HepG2 (cell line): ENCODE measurements at regions not wholly inside any gene's neighbourhood (a gene's known extent, or its start where the extent isn't known, plus 50 kb on each side); places are given as distances from the start of the nearest gene placed in this dataset.

ENCODE experiments used
- ATAC-seq: fragments of 200-7000 bp; cut with Tn5 transposase; 3 replicates; pipeline ENCODE4 v1.9.1; 2020; ENCODE audit warnings: mild to moderate bottlenecking, moderate library complexity
- BruUV-seq: library from RNA; stranded (reverse); fragments of 400-500 nt; replicated peaks from 2 replicates; lab custom pipeline; 2021; lab: Mats Ljungman, UMichigan
- CTCF ChIA-PET: fragments of 300-600 bp; formaldehyde crosslinking; extraction: SDS; loops from one replicate; lab custom pipeline; 2021; ENCODE audit warnings: low total read pairs, inconsistent platforms, low intra/inter-chr PET ratio; lab: Yijun Ruan, JAX
- POLR2A ChIA-PET: fragments of 350-600 bp; sonication (Branson Sonifier 250); formaldehyde crosslinking; loops from one replicate; lab custom pipeline; 2020; ENCODE audit warnings: antibody characterized with exemption, inconsistent platforms; lab: Yijun Ruan, JAX
- DNase-seq: peaks from one replicate; pipeline ENCODE4 v3.0.0-alpha.2; 2015; ENCODE audit warnings: low spot score
- FAIRE-seq: peaks from 3 replicates; lab custom pipeline; 2011; peaks lifted over from hg19 to GRCh38; lab: Jason Lieb, UNC
- H2AFZ ChIP-seq: one replicate; pipeline ENCODE4 v1.6.1; 2011; ENCODE audit warnings: low read length, inconsistent platforms
- H3K27ac ChIP-seq: fragments of 300-600 bp; 3 replicates; pipeline ENCODE4 v1.8.0; 2011; ENCODE audit warnings: mixed run types, mild to moderate bottlenecking, mixed read lengths, low read length, inconsistent platforms; ENCODE audit not compliant: insufficient read depth; ENCODE audit errors: extremely low read length
- H3K27me3 ChIP-seq, 2 experiments: fragments of 200-600 bp in 1 of 2; 2 replicates in 1 of 2; 3 replicates in 1 of 2; pipeline versions ENCODE4 v1.6.0 to v1.8.0; 2011; ENCODE audit warnings: low read length in 2 of 2, mild to moderate bottlenecking in 2 of 2, moderate library complexity in 2 of 2, inconsistent platforms in 1 of 2; ENCODE audit not compliant: insufficient read depth in 2 of 2, control insufficient read depth in 1 of 2
- H3K36me3 ChIP-seq, 2 experiments: fragments of 200-600 bp in 1 of 2; replicated peaks in 1 of 2; 2 replicates in 1 of 2; 3 replicates in 1 of 2; pipeline versions ENCODE4 v1.5.1 to v1.8.0; 2011; ENCODE audit warnings: low read length in 2 of 2, inconsistent platforms in 1 of 2; ENCODE audit not compliant: insufficient read depth in 2 of 2, control insufficient read depth in 1 of 2
- H3K4me1 ChIP-seq: 2 replicates; pipeline ENCODE4 v1.5.1; 2012; ENCODE audit warnings: low read length, inconsistent platforms; ENCODE audit not compliant: insufficient read depth
- H3K4me2 ChIP-seq: 2 replicates; pipeline ENCODE4 v1.6.0; 2011; ENCODE audit warnings: low read depth, low read length, inconsistent platforms
- H3K4me3 ChIP-seq, 3 experiments: fragments of 200-600 bp in 1 of 3; sonication (generic), shearing (Covaris generic) in 1 of 3; replicated peaks in 1 of 3; 2 replicates each; pipeline ENCODE4 v1.5.1; 2011 to 2016; ENCODE audit warnings: low read length in 3 of 3, inconsistent platforms in 2 of 3, low read depth in 2 of 3, mild to moderate bottlenecking in 2 of 3, control low read depth in 1 of 3, mixed read lengths in 1 of 3; ENCODE audit not compliant: insufficient read depth in 1 of 3
- H3K79me2 ChIP-seq: one replicate; pipeline ENCODE4 v1.6.1; 2011; ENCODE audit warnings: low read length, inconsistent platforms; ENCODE audit not compliant: insufficient read depth
- H3K9ac ChIP-seq: 2 replicates; pipeline ENCODE4 v1.6.0; 2011; ENCODE audit warnings: mild to moderate bottlenecking, low read depth, low read length, inconsistent platforms; ENCODE audit not compliant: insufficient read depth
- H3K9me3 ChIP-seq: 2 replicates; pipeline ENCODE4 v1.5.1; 2012; ENCODE audit warnings: mild to moderate bottlenecking, low read length
- H4K20me1 ChIP-seq: 2 replicates; pipeline ENCODE4 v1.6.0; 2011; ENCODE audit warnings: inconsistent platforms, mild to moderate bottlenecking, low read length, moderate library complexity; ENCODE audit not compliant: insufficient read depth
- ARNT2 ChIP-seq: sonication (generic); formaldehyde crosslinking; IDR thresholded peaks from 2 replicates; pipeline ENCODE4 v1.8.0; 2022; ENCODE audit warnings: mild to moderate bottlenecking, low read depth, missing genetic modification reagents, moderate library complexity
- ATAD3A ChIP-seq: sonication (generic); formaldehyde crosslinking; IDR thresholded peaks from 2 replicates; pipeline ENCODE4 v1.4.0; 2020; ENCODE audit warnings: missing genetic modification reagents
- ELF1 ChIP-seq: sonication (generic); formaldehyde crosslinking; IDR thresholded peaks from 2 replicates; pipeline ENCODE4 v1.4.0; 2020; ENCODE audit warnings: missing genetic modification reagents
- GABPA ChIP-seq, 2 experiments: IDR thresholded peaks; 2 replicates each; pipeline ENCODE4 v1.6.1; 2011 to 2016; ENCODE audit warnings: low read depth in 2 of 2, low read length in 1 of 2, missing biosample characterization in 1 of 2, missing genetic modification characterization in 1 of 2
- GABPB1 ChIP-seq: IDR thresholded peaks from 2 replicates; pipeline ENCODE4 v1.6.1; 2016; ENCODE audit warnings: mild to moderate bottlenecking, missing genetic modification reagents, moderate library complexity, missing compliant biosample characterization
- JUNB ChIP-seq: sonication (generic); formaldehyde crosslinking; IDR thresholded peaks from 2 replicates; pipeline ENCODE4 v1.8.0; 2022; ENCODE audit warnings: missing genetic modification reagents, mild to moderate bottlenecking, borderline replicate concordance
- MAFF ChIP-seq: IDR thresholded peaks from 2 replicates; pipeline ENCODE4 v1.6.1; 2011; ENCODE audit warnings: low read depth, low read length, improper control_type of control experiment
- TCF7L2 ChIP-seq: IDR thresholded peaks from 2 replicates; pipeline ENCODE4 v1.6.1; 2011; ENCODE audit warnings: mild to moderate bottlenecking, low read depth, low read length, moderate library complexity
- TGIF2 ChIP-seq: IDR thresholded peaks from 2 replicates; pipeline ENCODE4 v1.6.1; 2016; ENCODE audit warnings: control low read depth, missing compliant biosample characterization
- ZEB1 ChIP-seq: IDR thresholded peaks from 2 replicates; pipeline ENCODE4 v1.6.1; 2012; ENCODE audit warnings: mild to moderate bottlenecking, low read depth, inconsistent platforms; ENCODE audit not compliant: insufficient replicate concordance
- ZNF850 ChIP-seq: sonication (generic); formaldehyde crosslinking; conservative IDR thresholded peaks from 2 replicates; pipeline ENCODE4 v1.9.0; 2021; ENCODE audit warnings: mild to moderate bottlenecking, missing genetic modification reagents
- WGBS: methylation state at CpG from one replicate; pipeline ENCODE4 v1.1.6; 2017; ENCODE audit warnings: low lambda C conversion rate; 5-methylcytosine and 5-hydroxymethylcytosine counted together
- in situ Hi-C: cut with HindIII; loops from 2 replicates; pipeline ENCODE4 v1.10.0; 2017; ENCODE audit warnings: low pct_unique_long_range_greater_than_20kb; ENCODE audit not compliant: extremely low pct_ligation_motif_present
- intact Hi-C: fragments of 100-400 bp; cut with micrococcal nuclease; formaldehyde crosslinking; loops from one replicate; pipeline ENCODE4 v1.10.0; 2022; ENCODE audit not compliant: unreplicated experiment
- TF ChIP-seq, protein P1 (sequence below): IDR thresholded peaks from 2 replicates; pipeline ENCODE4 v1.6.1; 2016; ENCODE audit warnings: missing genetic modification reagents, missing compliant biosample characterization

DNA sequence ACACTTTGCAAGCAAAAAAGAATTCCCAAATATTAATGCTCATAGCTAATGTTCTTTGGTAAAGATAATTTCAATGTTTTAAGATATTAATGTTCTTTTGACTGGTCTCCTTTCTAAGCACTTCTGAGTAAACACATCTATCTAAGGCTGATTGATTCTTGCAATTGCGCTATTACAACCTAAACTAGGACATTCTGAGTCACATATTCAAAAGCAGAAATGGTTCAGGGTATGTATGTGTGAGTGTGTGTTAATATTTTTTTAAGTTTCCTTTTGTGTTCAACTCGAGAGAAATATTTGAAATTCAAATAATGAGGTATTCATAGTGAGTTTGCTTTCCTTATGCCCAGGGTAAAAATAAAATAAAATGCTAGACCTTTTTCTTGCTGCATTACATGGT lies 203.6 kb upstream of the GRIK3 start:
- intact Hi-C loops: no loop called here
- ChIA-PET POLR2A (no interaction called here), CTCF (no interaction called here)
- no peak overlapping the region for H3K4me3 ChIP-seq
- H3K9me3 ChIP-seq: no peaks in the 10 kb centered on the region
- H3K9ac ChIP-seq: no peak overlapping the region
- BruUV-seq: no TSS peak
- H3K79me2 ChIP-seq: no peaks in the 10 kb centered on the region
- no peaks in the 10 kb centered on the region for H3K4me1 ChIP-seq
- FAIRE-seq (no peak), DNase-seq (no peak)
- no peaks in the 10 kb centered on the region for H3K36me3 ChIP-seq
- 0% methylated on average over 2 of the region's 2 CpGs for WGBS
- H2AFZ ChIP-seq: no peak overlapping the region
- no peak overlapping the region for H3K4me2 ChIP-seq
- no peak overlapping the region for H3K27ac ChIP-seq
- TF ChIP-seq MAFF (no peak), TCF7L2 (no peak), JUNB (no peak), TGIF2 (no peak), GABPB1 (no peak), ZEB1 (no peak), GABPA (IDR thresholded peaks at IDR 0.05; ENCODE audit: low read depth, low read length) (no peak), GABPA (CRISPR knock-in tag; IDR thresholded peaks at IDR 0.05; ENCODE audit: low read depth) (no peak), ELF1 (CRISPR knock-in tag) (no peak), ZNF850 (CRISPR knock-in tag) (no peak), ATAD3A (CRISPR knock-in tag) (no peak), ARNT2 (CRISPR knock-in tag) (no peak)
- TF ChIP-seq, protein P1, sequence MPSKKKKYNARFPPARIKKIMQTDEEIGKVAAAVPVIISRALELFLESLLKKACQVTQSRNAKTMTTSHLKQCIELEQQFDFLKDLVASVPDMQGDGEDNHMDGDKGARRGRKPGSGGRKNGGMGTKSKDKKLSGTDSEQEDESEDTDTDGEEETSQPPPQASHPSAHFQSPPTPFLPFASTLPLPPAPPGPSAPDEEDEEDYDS: no peak
- TF ChIP-seq, all 625 proteins: peak for 0
- Histone ChIP-seq H4K20me1 (no peaks in the 10 kb centered on the region), H3K27me3 (peaks cover 0 to 15% of the 10 kb centered on the region in 2 experiments; a peak in 3 of 5 replicates)
- no peak for ATAC-seq
- in situ Hi-C loops: no loop called here
